ENCODE measurements at regions not wholly inside any gene's neighbourhood (a gene's known extent, or its start where the extent isn't known, plus 50 kb on each side); places are given as distances from the start of the nearest gene placed in this dataset.

DNA sequence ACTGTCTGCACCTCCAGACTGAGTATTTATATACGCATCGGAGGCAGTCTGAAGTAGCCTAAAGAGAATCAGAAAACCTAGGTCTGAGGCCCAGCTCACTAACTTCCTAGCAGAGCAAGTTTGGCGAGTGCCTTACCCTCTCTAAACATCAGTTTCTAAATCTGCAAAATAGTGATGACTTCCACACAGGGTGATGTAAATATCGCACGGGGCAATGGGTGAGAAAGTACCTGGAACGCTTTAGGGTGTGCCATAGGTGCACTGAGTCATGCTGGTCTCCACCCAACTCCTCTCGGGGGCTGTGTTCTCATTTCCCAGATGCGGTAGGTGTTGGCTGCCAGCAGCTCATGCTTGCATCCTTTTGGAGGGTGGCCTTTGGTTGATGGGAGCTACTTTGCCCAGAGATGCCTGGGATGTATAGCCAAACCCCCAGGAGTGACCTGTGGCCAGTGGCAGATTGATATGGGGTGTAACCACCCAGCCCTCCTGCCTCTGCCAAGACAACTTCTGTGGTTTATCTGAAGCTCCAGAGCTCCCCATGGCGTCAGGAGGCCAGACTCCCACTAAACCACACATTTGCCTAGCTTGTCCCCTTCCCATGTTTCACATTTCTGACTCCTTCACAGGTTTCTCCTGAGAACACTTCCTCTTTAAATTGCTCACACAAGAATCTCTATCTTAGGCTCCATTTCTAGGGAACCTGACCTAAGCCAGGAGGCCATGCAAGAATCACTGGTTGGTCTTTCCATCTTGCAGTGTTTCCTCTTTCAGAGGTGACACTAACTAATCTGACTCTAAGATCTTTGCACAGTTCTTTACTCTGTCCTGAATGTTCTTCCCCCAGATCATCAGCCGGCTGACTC lies 62.0 kb upstream of the TUNAR start:
- TF ChIP-seq, protein P1, sequence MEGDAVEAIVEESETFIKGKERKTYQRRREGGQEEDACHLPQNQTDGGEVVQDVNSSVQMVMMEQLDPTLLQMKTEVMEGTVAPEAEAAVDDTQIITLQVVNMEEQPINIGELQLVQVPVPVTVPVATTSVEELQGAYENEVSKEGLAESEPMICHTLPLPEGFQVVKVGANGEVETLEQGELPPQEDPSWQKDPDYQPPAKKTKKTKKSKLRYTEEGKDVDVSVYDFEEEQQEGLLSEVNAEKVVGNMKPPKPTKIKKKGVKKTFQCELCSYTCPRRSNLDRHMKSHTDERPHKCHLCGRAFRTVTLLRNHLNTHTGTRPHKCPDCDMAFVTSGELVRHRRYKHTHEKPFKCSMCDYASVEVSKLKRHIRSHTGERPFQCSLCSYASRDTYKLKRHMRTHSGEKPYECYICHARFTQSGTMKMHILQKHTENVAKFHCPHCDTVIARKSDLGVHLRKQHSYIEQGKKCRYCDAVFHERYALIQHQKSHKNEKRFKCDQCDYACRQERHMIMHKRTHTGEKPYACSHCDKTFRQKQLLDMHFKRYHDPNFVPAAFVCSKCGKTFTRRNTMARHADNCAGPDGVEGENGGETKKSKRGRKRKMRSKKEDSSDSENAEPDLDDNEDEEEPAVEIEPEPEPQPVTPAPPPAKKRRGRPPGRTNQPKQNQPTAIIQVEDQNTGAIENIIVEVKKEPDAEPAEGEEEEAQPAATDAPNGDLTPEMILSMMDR (IDR thresholded peaks at IDR 0.05): no peak
- TF ChIP-seq ZFX (IDR thresholded peaks at IDR 0.05; ENCODE audit: borderline replicate concordance): no peak

All from 22Rv1 (cell line).